Glutamatergic neuron (in vitro differentiated cells): ENCODE measurements at regions not wholly inside any gene's neighbourhood (a gene's known extent, or its start where the extent isn't known, plus 50 kb on each side); places are given as distances from the start of the nearest gene placed in this dataset.

ENCODE experiments used
- DNase-seq: peaks from one replicate; pipeline ENCODE4 v3.0.0; 2022
- H3K27ac Mint-ChIP-seq: one replicate; pipeline ENCODE4 v1.8.0; 2020; ENCODE audit warnings: mild to moderate bottlenecking, mixed read lengths, inconsistent platforms; ENCODE audit not compliant: unreplicated experiment
- H3K27me3 Mint-ChIP-seq: one replicate; pipeline ENCODE4 v1.8.0; 2020; ENCODE audit warnings: mild to moderate bottlenecking, moderate library complexity, mixed read lengths, inconsistent platforms; ENCODE audit not compliant: unreplicated experiment
- H3K36me3 Mint-ChIP-seq: one replicate; pipeline ENCODE4 v1.8.0; 2020; ENCODE audit warnings: mild to moderate bottlenecking, mixed read lengths, inconsistent platforms; ENCODE audit not compliant: unreplicated experiment
- H3K4me1 Mint-ChIP-seq: one replicate; pipeline ENCODE4 v1.8.0; 2020; ENCODE audit warnings: mild to moderate bottlenecking, low read depth, mixed read lengths, inconsistent platforms; ENCODE audit not compliant: unreplicated experiment
- H3K4me3 Mint-ChIP-seq: one replicate; pipeline ENCODE4 v1.8.0; 2020; ENCODE audit warnings: mild to moderate bottlenecking, mixed read lengths, inconsistent platforms; ENCODE audit not compliant: unreplicated experiment
- H3K9me3 Mint-ChIP-seq: one replicate; pipeline ENCODE4 v1.8.0; 2020; ENCODE audit warnings: mild to moderate bottlenecking, moderate library complexity, mixed read lengths, inconsistent platforms; ENCODE audit not compliant: unreplicated experiment
- CTCF ChIP-seq: fragments of 200-600 bp; sonication (generic); IDR thresholded peaks from one replicate; pipeline ENCODE4 v1.5.0; 2021; ENCODE audit not compliant: partially characterized antibody, unreplicated experiment

- H3K27ac Mint-ChIP-seq: no peak overlapping the region
- no peak overlapping the region for H3K4me3 Mint-ChIP-seq
- H3K4me1 Mint-ChIP-seq: peaks cover 10% of the 10 kb centered on the region
- no peak for DNase-seq
- H3K36me3 Mint-ChIP-seq: no peaks in the 10 kb centered on the region
- H3K9me3 Mint-ChIP-seq: no peaks in the 10 kb centered on the region
- TF ChIP-seq CTCF: no peak
- no peaks in the 10 kb centered on the region for H3K27me3 Mint-ChIP-seq
Observed at GRCh38 chr18:2121224-2121623, 450.1 kb downstream of the METTL4 start.

- H3K27me3 Mint-ChIP-seq: no peaks in the 10 kb centered on the region
- H3K27ac Mint-ChIP-seq: no peak overlapping the region
- no peak for DNase-seq
- H3K4me3 Mint-ChIP-seq: no peak overlapping the region
- no peaks in the 10 kb centered on the region for H3K36me3 Mint-ChIP-seq
- H3K4me1 Mint-ChIP-seq: peaks cover 10% of the 10 kb centered on the region
- H3K9me3 Mint-ChIP-seq: no peaks in the 10 kb centered on the region
- no peak for TF ChIP-seq CTCF
Observed at GRCh38 chr18:2123077-2123476, 448.2 kb downstream of the METTL4 start.

GRCh38 chr18:2134364-2134763, 436.9 kb downstream of the METTL4 start:
- Mint-ChIP-seq H3K27me3 (no peaks in the 10 kb centered on the region), H3K4me3 (no peak overlapping the region), H3K9me3 (no peaks in the 10 kb centered on the region), H3K36me3 (no peaks in the 10 kb centered on the region), H3K4me1 (no peaks in the 10 kb centered on the region), H3K27ac (no peak overlapping the region)
- no peak for DNase-seq
- TF ChIP-seq CTCF: no peak

- Mint-ChIP-seq H3K9me3 (no peaks in the 10 kb centered on the region), H3K4me1 (no peaks in the 10 kb centered on the region), H3K27ac (no peak overlapping the region), H3K27me3 (no peaks in the 10 kb centered on the region), H3K36me3 (no peaks in the 10 kb centered on the region), H3K4me3 (no peak overlapping the region)
- no peak for TF ChIP-seq CTCF
- no peak for DNase-seq
Observed at GRCh38 chr18:2135309-2135708, 436.0 kb downstream of the METTL4 start.

- H3K27ac Mint-ChIP-seq: no peak overlapping the region
- no peak for DNase-seq
- no peaks in the 10 kb centered on the region for H3K36me3 Mint-ChIP-seq
- no peak for TF ChIP-seq CTCF
- no peaks in the 10 kb centered on the region for H3K27me3 Mint-ChIP-seq
- H3K4me1 Mint-ChIP-seq: peaks cover 3% of the 10 kb centered on the region
- H3K9me3 Mint-ChIP-seq: no peaks in the 10 kb centered on the region
- H3K4me3 Mint-ChIP-seq: no peak overlapping the region
Observed at GRCh38 chr18:2138552-2138951, 432.8 kb downstream of the METTL4 start.
